SKM-1 treated with dmso at 0.1 percent for 144 hours (cell line): ENCODE measurements at regions not wholly inside any gene's neighbourhood (a gene's known extent, or its start where the extent isn't known, plus 50 kb on each side); places are given as distances from the start of the nearest gene placed in this dataset.
"Not testable (repeated sequence)": the region's sequence is repeated elsewhere in the genome, so short reads cannot be mapped to it uniquely, and the experiment has no call there.

Experiments
- DNase-seq: peaks from one replicate; lab custom pipeline; 2025; ENCODE audit not compliant: unreplicated experiment; lab: John Stamatoyannopoulos, UW

DNA sequence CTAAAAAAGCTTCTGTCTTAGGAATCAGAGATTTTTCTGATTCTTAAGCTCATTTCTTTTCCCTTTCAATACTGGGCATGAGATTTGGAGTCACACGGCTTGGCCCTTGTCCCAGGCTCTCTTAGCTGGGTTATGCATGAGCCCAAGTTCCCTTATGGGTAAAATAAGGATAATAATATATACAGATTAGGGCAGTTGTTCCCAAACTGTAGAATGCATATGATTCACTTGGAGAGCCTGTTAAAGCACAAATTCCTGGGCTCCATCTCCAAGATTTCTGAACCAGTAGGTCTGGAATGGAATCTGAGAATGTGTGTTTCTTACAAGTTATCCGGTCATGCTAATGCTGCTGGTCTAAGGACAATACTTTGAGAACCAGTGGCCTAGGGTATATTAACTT lies 154.0 kb downstream of the REEP3 start:
- DNase-seq = no peak

DNA sequence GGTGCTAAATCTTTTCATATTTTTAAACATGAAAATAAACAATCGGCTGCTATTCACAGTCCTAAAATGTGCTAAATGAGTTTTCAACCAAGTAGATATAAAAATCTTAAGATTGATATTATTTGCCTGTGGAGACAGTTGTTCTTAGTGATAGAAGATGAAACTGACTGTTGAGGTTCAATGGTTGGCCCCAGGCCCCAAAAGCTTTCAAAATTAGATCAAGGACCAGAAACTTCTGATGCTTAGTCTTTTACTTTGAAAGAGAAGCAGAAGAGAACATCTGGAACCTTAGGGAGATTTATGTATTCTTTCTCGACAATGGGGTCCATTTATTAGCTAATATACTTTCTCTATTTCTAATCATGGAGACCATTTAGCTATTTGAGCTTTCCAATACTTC lies 155.8 kb downstream of the REEP3 start:
- DNase-seq = no peak

DNA sequence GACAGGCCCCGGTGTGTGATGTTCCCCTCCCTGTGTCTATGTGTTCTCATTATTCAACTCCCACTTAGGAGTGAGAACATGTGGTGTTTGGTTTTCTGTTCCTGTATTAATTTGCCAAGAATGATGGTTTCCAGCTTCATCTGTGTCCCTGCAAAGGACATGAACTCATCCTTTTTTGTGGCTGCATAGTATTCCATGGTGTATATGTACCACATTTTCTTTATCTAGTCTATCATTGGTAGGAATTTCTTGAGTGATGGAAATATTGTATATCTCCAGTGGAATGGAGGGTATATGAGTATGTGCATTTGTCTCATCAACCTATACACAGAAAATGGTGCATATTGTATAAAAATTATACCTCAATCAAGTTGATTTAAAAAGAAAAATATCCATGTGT lies 159.3 kb downstream of the REEP3 start:
- DNase-seq = not testable (repeated sequence)

DNA sequence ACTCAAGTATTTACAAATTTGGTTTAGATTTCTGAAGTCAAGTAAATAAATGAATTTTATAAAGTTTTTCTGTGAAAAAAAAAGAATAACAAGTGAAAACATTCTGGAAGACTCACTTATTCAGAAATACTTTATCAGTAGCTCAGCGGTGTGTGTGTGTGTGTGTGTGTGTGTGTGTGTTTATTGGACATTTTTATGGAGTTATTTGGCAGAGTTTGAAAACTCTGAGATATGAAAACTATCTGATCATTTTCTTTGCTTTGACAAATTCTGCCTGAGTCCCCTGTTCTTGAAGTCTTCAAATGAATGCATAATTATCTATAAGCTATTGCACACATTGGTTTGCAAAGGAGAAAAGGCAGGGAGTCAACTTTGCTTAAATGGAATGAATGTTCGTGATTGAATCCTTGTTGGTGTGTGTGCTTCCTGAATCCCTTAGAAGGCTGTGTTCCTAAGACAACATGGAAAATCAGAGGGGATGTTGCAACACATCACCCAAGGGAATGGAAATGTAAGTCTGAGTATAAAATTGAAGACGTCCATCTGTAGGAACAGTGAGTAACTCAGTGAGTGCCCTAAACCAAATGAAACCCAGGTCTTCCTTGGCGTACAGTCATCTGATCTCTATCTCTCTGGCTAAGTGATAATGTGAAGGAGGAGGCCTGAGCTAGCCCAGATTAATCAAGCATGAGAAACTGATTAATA lies 160.9 kb downstream of the REEP3 start:
- DNase-seq = no peak

DNA sequence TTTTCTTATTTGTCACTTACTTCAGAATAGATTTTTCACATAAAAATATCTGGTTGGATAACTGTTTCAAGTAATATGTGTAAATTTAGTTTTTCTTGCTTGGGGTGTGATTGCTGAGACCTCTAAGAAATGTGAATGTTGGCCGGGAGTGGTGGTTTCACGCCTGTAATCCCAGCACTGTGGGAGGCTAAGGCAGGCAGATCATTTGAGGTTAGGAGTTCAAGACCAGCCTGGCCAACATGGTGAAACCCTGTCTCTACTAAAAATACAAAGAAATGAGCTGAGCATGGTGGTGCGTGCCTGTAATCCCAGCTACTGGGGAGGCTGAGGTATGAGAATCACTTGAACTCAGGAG lies 161.5 kb downstream of the REEP3 start:
- not testable (repeated sequence) for DNase-seq

DNA sequence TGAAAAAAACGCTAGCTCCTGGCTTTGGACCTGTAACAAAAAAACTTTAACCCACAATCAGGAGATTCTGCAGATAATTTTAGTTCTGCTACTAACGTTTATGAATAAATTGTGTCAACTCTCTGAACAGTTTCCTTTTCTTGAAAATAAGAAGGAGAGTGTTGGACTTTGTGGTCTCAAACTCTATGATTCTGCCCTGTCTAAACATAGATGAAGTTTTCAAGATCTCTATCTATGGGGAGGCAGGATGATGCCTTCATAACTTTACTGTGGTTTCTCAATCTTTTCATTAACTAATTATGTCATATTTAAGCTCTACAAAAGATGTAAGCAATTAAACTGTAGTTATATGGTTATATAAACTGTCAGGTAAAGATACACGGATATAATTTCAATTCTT lies 162.0 kb downstream of the REEP3 start:
- DNase-seq = no peak

DNA sequence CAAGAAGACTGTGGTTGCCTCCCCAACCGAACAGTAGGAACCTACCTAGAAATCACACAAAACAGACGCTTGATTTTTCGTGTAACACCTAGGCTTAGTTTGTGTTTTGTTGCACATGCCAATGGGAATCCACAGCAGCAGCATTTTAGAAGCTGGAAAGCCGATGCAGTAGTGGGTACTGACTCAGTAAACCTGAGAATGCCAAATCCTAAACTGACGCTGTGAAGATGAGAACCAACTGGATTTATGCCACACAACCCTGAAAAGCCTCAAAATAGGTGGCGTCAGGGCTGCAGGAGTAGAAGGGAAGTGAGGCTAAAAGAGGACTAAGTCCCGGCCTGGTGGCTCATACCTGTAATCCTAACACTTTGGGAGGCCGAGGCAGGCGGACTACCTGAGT lies 162.5 kb downstream of the REEP3 start:
- no peak for DNase-seq

DNA sequence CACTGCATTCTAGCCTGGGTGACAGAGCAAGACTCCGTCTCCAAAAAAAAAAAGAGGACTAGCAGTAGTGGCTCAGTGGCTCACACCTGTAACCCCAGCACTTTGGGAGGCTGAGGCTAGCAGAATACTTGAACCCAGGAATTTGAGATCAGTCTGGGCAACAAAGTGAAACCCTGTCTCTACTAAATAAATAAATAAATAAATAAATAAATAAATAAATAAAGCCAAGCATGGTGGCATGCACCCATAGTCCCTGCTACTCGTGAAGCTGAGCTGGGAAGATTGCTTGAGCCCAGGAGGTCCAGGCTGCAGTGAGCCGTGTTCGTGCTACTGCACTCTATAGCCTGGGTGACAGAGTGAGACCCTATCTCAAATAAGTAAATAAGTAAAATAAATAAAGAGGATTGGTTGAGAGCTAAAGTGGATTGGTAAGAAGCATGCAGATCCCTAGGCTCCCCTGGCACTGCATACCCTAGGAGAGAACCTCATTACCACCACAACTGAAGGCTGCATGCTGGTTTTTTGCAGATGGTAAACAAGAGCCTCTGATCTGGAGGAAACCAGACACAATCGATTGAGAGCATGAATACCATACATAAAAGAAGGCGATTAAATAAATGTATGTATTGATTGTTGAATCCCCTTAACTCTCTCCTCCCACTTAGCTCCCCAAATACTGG lies 163.2 kb downstream of the REEP3 start:
- DNase-seq = no peak

DNA sequence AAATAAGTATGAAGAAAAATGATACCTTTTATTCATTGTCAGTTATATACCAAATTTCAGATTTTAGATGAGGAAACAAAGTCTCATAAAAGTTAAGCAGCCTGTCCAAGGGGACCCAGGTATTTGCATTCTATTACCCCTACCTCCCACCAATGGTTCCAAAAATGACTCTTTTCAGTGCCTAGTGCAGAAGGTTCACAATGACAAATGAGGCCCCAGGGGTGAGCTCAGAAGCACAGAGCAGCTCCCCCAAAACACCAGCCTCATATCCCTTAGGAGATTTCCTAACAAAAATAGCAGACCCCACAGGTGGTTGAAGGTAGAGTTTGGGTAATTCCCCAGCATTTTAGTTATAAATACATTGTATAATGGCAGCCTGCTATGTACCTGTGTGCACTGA lies 168.6 kb downstream of the REEP3 start:
- DNase-seq = no peak

DNA sequence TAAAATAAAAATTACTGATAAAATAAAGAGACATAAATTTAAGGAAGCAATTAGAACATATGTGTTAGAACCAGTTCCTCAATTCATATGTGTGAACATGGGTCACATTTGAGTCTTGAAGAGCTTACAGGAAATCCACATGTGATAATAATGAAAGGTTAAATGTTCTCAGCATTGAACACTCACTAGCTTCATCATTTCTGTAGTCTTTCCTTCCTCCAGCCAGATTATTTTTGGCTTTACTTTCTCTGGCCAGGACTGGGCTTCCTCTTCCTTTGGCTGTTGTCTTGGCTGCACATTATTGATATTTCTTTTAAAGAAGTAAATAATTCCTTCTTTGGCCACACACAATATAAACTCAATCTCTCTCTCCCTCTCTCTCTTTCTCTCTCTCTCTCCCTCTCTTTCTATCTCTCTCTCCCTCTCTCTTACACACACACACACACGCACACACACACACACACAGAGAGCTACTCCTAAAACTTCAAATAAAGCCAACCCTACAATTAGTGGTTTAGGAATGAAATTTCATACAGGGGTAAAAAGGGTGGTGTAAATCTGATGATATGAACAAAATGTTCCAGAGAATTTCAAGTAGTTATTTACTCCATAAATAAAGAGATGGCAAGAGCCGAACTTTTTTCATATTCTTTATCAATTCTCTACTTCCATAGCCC lies 171.2 kb downstream of the REEP3 start:
- DNase-seq = no peak

DNA sequence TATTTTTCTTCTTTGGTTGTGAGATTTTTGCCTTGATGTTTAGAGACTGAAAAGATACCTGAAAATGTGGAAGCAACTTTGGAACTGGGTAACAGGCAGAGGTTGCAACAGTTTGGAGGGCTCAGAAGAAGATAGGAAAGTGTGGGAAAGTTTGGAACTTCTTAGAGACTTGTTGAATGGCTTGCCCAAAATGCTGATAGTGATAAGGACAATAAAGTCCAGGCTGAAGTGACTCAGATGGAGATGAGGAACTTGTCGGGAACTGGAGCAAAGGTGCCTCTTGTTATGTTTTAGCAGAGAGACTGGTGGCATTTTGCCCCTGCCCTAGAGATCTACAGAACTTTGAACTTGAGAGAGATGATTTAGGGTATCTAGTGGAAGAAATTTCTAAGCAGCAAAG lies 171.8 kb downstream of the REEP3 start:
- not testable (repeated sequence) for DNase-seq

DNA sequence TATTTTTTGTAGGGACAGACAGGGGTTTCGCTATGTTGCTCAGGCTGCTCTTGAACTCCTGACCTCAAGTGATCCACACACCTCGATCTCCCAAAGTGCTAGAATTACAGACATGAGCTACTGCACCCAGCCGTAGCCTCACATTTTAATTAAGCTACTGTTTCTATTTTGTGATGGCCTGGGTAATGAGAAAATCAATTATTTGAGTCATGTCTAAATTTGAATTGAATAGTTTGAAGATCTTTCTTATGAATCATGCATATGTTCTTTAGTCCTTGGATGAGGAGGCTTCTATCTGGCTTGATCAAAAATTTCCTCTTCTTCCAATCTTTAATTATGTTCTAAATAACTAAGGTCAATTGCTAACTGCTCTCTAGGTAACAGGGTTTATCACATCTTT lies 175.0 kb downstream of the REEP3 start:
- no peak for DNase-seq

DNA sequence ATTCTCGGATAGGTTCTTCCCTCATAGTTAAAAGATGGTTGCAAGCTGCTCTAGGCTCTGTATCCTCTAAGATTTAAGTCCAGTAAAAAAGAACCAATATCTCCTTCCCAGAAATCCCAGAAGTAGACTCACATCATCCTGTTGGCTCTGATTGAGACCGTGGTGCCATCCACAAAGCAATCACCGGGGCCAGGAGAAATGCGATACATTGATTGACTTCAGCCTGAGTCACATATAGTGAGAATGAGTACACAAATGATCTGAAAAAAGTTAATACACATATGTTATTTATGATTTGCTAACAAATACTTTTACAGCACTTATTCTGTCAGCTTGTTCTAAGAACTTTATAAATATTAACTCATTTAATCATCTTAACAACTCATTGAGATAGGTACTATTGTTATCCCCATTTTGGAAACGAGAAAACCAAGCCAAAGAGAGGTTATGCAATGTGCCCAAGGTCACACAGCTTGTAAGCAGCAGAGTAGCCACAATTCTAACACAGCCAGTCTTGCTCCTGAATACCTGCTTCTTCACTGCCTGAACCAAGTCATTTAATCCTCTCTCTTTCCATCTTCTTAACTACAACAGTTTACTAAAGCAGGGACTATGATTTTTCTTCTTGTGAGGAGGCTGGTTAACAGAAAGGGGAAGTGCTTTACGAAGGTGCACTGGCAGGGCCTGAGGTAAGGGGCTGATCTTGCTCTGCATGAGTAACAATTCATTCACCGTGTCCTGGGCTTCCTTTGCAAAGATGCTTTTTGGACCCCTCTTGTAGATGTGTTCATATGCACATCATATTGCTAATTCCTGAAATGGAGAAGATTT lies 177.0 kb downstream of the REEP3 start:
- DNase-seq = no peak

DNA sequence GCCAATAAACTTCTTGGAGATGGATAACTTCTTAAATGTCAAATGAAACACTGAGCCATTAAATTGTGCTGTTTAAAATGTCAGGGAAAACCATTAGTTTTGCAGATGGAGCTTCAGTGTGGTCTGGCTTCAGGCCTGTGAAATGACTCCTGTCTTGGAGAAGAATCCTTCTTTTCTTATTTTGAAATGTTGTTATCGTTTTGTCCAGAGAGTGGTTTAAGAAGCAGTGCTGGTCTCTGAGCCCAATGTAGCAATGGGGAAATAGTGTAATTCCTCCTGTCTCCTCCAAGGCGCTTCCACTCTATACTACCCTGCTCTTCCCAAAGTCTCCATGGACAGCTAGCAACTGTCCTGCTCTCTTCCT lies 177.6 kb downstream of the REEP3 start:
- no peak for DNase-seq

DNA sequence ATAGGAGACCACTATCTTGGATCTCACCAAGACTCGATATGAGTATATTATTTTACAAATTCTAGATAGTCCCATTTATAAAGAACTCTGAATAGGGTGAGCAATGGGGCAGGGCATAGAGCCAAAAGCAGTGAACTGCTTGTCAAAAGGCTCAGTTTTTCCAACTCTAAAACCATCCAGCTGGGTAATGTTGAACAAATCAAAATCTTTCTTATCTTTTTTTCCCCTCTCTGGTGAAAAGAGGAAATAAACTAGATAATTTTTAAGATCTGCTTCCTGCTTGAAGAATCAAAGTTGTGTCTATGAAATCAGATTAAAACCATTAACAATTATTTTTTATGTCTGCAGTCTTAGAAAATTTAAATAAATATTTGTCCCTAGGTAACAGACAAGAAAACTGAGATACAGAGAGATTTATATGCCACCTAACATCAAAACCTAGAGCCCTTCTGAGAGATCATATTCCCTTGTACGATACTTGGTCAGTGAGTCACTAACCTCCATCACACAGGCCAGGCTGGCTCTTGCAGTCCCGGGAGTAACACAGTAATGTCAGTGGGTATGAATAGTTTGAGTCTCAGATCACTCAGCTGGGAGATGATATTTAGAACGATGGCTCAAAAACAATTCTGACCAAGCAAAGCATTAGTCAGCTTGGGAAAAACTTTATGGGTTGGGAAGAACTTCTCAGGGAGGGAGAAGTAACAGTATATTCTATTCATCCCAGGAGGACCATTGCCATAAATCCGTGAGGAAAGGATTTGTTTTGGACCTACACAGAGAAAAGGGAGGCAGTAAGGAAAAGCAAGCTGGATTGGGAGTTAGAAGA lies 178.8 kb downstream of the REEP3 start:
- DNase-seq = no peak

DNA sequence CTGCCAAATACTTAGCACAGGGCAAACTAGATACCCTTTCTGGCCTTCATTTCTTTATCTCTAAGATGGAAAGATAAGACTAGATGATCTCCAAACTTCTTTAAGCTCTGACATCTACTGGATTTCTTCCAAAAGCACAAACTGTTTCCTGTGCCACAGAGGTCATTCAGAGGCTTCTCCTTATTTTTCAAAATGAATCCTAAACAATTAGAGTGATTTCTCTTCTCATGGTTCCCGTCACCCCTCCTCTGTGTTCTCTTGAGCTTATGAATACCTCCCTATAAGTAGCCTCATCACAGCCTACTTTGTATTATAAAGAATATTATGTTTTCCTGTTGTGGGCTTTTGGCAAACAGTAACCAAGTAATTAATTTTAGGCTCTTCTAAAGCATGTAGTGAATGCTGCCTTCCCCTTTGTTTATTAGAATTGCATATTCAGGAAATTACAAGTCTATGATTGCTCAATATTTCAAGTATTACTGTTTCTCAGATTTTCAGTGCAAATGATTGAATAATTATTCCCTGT lies 179.5 kb downstream of the REEP3 start:
- DNase-seq = no peak

DNA sequence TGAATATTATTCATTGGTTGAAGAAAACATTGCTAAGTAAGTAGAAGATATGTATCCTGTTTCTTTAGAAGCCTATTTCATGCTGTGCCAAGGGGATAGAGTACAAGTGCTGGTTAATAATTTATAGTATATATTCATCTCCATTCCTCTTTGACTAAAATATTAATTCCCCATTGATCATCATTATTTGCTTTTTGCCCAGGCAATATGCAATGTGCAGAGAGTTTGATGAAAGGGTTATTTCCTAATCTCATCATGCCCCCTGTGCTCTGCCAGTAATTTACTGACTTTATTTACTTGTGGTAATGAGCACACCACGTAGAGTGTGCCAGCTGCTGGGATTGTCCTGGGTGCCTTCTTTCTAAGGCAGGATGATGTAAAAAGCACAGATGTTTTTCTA lies 180.9 kb downstream of the REEP3 start:
- DNase-seq = no peak

DNA sequence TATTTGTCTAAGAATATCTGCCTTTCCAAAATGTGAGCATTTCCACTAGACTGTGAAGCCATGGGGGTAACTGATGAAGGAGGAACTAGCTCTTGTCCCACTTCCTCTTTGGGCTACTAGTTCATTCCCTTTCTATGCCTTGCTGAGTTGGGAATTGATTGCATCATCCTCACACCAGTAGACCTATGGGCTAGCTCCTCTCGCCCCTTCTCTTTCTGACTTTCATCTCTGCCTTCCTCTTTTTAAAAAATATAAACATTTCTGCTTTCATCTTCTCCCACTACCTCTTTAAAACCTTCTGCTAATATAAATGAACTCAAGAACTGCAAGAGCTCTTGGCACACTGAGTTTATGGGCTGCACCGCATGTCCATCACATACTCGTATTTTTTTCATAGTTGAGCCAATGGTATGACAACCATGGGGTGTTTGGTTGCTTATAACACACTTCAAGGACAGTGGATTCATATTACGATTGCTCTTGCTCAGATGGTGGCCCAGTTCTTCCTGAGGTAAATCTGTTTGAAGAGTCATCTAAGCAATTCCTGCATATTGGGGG lies 182.0 kb downstream of the REEP3 start:
- DNase-seq = peak; percentile 99

DNA sequence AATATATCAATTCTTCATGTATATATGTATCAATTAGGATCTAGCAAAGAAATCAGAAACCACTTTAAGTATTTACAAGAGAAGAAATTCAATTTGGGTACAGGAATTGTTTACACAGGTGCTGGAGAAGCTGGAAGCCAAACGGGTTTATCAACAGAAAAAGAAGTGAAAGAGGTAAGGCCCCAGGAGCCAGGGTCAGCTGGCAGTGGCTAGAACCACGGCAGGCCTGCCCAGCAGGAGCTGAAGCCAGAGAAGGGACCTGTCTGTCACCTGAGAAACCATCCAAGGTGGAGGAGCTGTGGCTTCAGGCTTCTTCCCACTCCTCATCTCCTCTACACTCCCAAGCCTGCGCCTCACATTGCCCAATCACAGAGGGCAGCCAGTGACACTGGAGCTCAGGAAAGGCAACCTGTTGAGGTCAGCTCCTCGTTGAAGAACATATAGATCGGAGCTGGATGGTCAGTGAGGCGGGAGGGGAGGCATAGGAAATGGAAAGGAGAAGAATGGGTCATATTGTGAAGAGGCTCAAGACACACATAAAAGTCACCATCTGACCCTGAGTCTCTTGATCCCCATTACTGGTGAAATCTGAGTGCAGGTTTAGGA lies 182.6 kb downstream of the REEP3 start:
- no peak for DNase-seq
